Ishikawa (cell line): ENCODE measurements at regions not wholly inside any gene's neighbourhood (a gene's known extent, or its start where the extent isn't known, plus 50 kb on each side); places are given as distances from the start of the nearest gene placed in this dataset.

Experiments used
- CEBPB ChIP-seq: IDR thresholded peaks from 2 replicates; pipeline ENCODE4 v1.6.1; 2012
- CREB1 ChIP-seq: IDR thresholded peaks from 2 replicates; pipeline ENCODE4 v1.6.1; 2012; ENCODE audit warnings: low read depth
- EGR1 ChIP-seq: IDR thresholded peaks from 2 replicates; pipeline ENCODE4 v1.6.1; 2012
- EP300 ChIP-seq: IDR thresholded peaks from 2 replicates; pipeline ENCODE4 v1.6.1; 2012; ENCODE audit warnings: borderline replicate concordance
- FOXM1 ChIP-seq: IDR thresholded peaks from 2 replicates; pipeline ENCODE4 v1.6.1; 2012; ENCODE audit warnings: low read depth, borderline replicate concordance
- MAX ChIP-seq: IDR thresholded peaks from 2 replicates; pipeline ENCODE4 v1.6.1; 2012
- NFIC ChIP-seq: IDR thresholded peaks from 2 replicates; pipeline ENCODE4 v1.6.1; 2012
- RAD21 ChIP-seq: IDR thresholded peaks from 2 replicates; pipeline ENCODE4 v1.6.1; 2012; ENCODE audit warnings: low read depth
- REST ChIP-seq: IDR thresholded peaks from 2 replicates; pipeline ENCODE4 v1.6.1; 2012; ENCODE audit warnings: low read depth, mild to moderate bottlenecking
- TAF1 ChIP-seq: IDR thresholded peaks from 2 replicates; pipeline ENCODE4 v1.6.1; 2012; ENCODE audit warnings: low read depth, mild to moderate bottlenecking
- TCF12 ChIP-seq: IDR thresholded peaks from 2 replicates; pipeline ENCODE4 v1.6.1; 2012; ENCODE audit warnings: low read depth
- TEAD4 ChIP-seq: IDR thresholded peaks from 2 replicates; pipeline ENCODE4 v1.6.1; 2012
- YY1 ChIP-seq: IDR thresholded peaks from 2 replicates; pipeline ENCODE4 v1.6.1; 2012; ENCODE audit warnings: low read depth
- ZBTB7A ChIP-seq: IDR thresholded peaks from 2 replicates; pipeline ENCODE4 v1.6.1; 2012; ENCODE audit warnings: low read depth
- TF ChIP-seq, protein P1 (sequence below): IDR thresholded peaks from 2 replicates; pipeline ENCODE4 v1.6.1; 2012

DNA sequence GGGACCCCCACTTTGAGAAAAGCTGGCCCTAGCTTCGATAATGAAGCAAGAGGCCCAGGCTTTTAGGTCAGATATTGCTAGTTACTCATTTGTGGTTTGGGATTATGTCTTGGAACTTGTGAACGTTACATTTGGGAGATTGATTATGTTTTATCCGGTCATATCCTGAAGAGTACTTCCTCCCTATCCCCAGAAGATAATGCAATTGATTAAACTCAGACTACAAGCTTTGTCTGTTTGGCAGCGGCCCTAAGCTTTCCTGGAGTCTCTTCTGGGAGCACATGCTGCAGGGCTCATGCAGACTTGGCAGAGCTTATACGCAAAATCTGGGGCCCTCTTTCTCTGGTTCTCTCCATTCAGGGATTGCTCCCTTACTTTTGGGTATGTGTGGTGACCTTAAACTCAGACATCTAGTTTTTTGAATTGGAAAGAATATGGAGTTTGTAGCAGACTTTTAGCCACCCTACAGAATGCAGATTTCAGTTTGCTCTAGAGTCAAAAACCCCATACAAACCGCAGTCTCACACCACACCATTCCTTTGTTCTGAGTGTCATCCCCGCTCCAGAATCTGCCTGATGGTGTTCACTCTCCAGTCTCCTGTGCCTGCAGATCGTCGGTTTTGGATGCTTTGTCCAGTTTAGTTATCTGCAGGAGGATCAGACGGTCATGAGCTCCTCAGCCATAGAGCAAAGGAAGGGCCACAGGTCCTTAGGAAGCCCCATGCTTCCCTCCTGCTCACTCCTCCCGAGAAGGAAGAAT is 449.5 kb upstream of the TRPC7 start:
- TF ChIP-seq NFIC (no peak), TAF1 (no peak), MAX (no peak), REST (no peak), TEAD4 (no peak), EP300 (no peak), YY1 (no peak), ZBTB7A (no peak)

- TF ChIP-seq EP300 (no peak), TAF1 (no peak), CREB1 (no peak), RAD21 (no peak), REST (no peak), CEBPB (no peak), ZBTB7A (no peak), MAX (no peak), TEAD4 (no peak), YY1 (no peak), NFIC (no peak), EGR1 (no peak), TCF12 (no peak), FOXM1 (no peak)
- TF ChIP-seq, protein P1, sequence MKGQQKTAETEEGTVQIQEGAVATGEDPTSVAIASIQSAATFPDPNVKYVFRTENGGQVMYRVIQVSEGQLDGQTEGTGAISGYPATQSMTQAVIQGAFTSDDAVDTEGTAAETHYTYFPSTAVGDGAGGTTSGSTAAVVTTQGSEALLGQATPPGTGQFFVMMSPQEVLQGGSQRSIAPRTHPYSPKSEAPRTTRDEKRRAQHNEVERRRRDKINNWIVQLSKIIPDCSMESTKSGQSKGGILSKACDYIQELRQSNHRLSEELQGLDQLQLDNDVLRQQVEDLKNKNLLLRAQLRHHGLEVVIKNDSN: no peak
Measured at GRCh38 chr5:136811551-136811950, 446.2 kb upstream of the TRPC7 start.

DNA sequence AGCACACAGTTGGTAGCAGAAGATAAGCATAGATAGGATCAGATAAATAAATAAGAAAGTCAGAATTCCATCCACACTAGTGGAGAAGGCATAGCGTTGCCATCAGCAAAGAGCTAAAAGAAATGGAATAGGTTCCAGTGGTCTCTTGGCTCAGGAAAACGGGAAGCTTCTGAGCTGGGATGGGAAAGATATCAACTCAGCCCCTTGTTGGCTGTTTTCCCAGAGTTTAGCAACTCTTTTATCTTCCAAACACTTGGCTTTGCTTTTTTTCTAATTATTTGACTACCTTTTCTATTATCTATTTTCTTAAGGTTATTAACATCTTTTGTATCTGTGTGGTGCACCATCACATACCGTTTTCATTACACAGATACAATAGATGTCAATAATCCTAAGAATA is 445.7 kb upstream of the TRPC7 start:
- TF ChIP-seq FOXM1 (no peak), REST (no peak), EGR1 (no peak), TAF1 (no peak)

GRCh38 chr5:136810261-136810801 is 445.0 kb upstream of the TRPC7 start:
- TF ChIP-seq NFIC (no peak), MAX (no peak), EP300 (no peak), EGR1 (no peak), YY1 (no peak), REST (no peak), CEBPB (no peak), TAF1 (no peak), TCF12 (no peak), CREB1 (no peak), ZBTB7A (no peak), TEAD4 (no peak)
- TF ChIP-seq, protein P1: no peak
